ENCODE measurements at regions not wholly inside any gene's neighbourhood (a gene's known extent, or its start where the extent isn't known, plus 50 kb on each side); places are given as distances from the start of the nearest gene placed in this dataset.

- H3K9me3 ChIP-seq: no peaks in the 10 kb centered on the region
- no peak overlapping the region for H3K4me3 ChIP-seq
- H3K27ac ChIP-seq: no peak overlapping the region
- no peak for DNase-seq
- no peaks in the 10 kb centered on the region for H3K4me1 ChIP-seq
- TF ChIP-seq POLR2A (IDR thresholded peaks at IDR 0.05) (no peak), CTCF (IDR thresholded peaks at IDR 0.05) (no peak)
- H3K36me3 ChIP-seq: no peaks in the 10 kb centered on the region
- H3K27me3 ChIP-seq: no peaks in the 10 kb centered on the region
These were observed 825.3 kb upstream of the GRM7 start for GRCh38 chr3:6035626-6036025.

GRCh38 chr3:6039971-6040370, 820.9 kb upstream of the GRM7 start:
- Histone ChIP-seq H3K36me3 (no peaks in the 10 kb centered on the region), H3K27me3 (no peaks in the 10 kb centered on the region), H3K27ac (no peak overlapping the region), H3K9me3 (no peaks in the 10 kb centered on the region), H3K4me1 (no peaks in the 10 kb centered on the region), H3K4me3 (no peak overlapping the region)
- DNase-seq: no peak
- no peak for TF ChIP-seq CTCF (IDR thresholded peaks at IDR 0.05)
- no peak for TF ChIP-seq POLR2A (IDR thresholded peaks at IDR 0.05)

GRCh38 chr3:6041894-6042293, 819.0 kb upstream of the GRM7 start:
- TF ChIP-seq POLR2A (IDR thresholded peaks at IDR 0.05) (no peak), CTCF (IDR thresholded peaks at IDR 0.05) (no peak)
- H3K4me3 ChIP-seq: no peak overlapping the region
- DNase-seq: no peak
- H3K4me1 ChIP-seq: no peaks in the 10 kb centered on the region
- H3K36me3 ChIP-seq: no peaks in the 10 kb centered on the region
- H3K27ac ChIP-seq: no peak overlapping the region
- no peaks in the 10 kb centered on the region for H3K27me3 ChIP-seq
- no peaks in the 10 kb centered on the region for H3K9me3 ChIP-seq

- TF ChIP-seq POLR2A (IDR thresholded peaks at IDR 0.05) (no peak), CTCF (IDR thresholded peaks at IDR 0.05) (no peak)
- no peaks in the 10 kb centered on the region for H3K4me1 ChIP-seq
- no peak overlapping the region for H3K27ac ChIP-seq
- H3K4me3 ChIP-seq: no peak overlapping the region
- no peak for DNase-seq
- peaks cover 0 to 3% (median 0%) of the 10 kb centered on the region in 4 donors for H3K9me3 ChIP-seq
- H3K36me3 ChIP-seq: no peaks in the 10 kb centered on the region
- no peaks in the 10 kb centered on the region for H3K27me3 ChIP-seq
These were observed 813.9 kb upstream of the GRM7 start for GRCh38 chr3:6047016-6047415.

- no peaks in the 10 kb centered on the region for H3K9me3 ChIP-seq
- H3K27ac ChIP-seq: no peak overlapping the region
- no peaks in the 10 kb centered on the region for H3K27me3 ChIP-seq
- TF ChIP-seq POLR2A (IDR thresholded peaks at IDR 0.05) (no peak), CTCF (IDR thresholded peaks at IDR 0.05) (no peak)
- H3K4me1 ChIP-seq: no peaks in the 10 kb centered on the region
- no peaks in the 10 kb centered on the region for H3K36me3 ChIP-seq
- no peak for DNase-seq
- H3K4me3 ChIP-seq: no peak overlapping the region
These were observed 800.7 kb upstream of the GRM7 start for GRCh38 chr3:6060251-6060650.

Measured in Peyer's patch (tissue), 4 donors.